Erythroblast (primary cell): ENCODE measurements at regions not wholly inside any gene's neighbourhood (a gene's known extent, or its start where the extent isn't known, plus 50 kb on each side); places are given as distances from the start of the nearest gene placed in this dataset.

ENCODE experiments used
- GATA1 ChIP-seq: IDR thresholded peaks from 2 replicates; pipeline ENCODE4 v1.6.1; 2011; ENCODE audit warnings: low read depth, mild to moderate bottlenecking, control low read depth, low read length, moderate library complexity
- POLR2A ChIP-seq: IDR thresholded peaks from 2 replicates; pipeline ENCODE4 v1.6.1; 2011; ENCODE audit warnings: mild to moderate bottlenecking, low read length

- TF ChIP-seq POLR2A, result no peak
- TF ChIP-seq GATA1, result no peak
Observed at GRCh38 chr13:99893567-99893966, 78.0 kb downstream of the ZIC5 start.
